GM13977 (cell line): ENCODE measurements at regions not wholly inside any gene's neighbourhood (a gene's known extent, or its start where the extent isn't known, plus 50 kb on each side); places are given as distances from the start of the nearest gene placed in this dataset.

Experiments
- DNase-seq: peaks from one replicate; pipeline ENCODE4 v3.0.0; 2012; ENCODE audit warnings: low spot score
- in situ Hi-C: fragments of 300-500 bp; cut with MboI; formaldehyde crosslinking; loops from one replicate; pipeline ENCODE4 v1.12.0; 2022; ENCODE audit warnings: low sequenced_read_pairs, low pct_unique_long_range_greater_than_20kb, mixed read lengths, inconsistent platforms; ENCODE audit not compliant: unreplicated experiment
- TF ChIP-seq, protein P1 (sequence below): IDR thresholded peaks from 2 replicates; pipeline ENCODE4 v1.5.1; 2012; ENCODE audit warnings: mild to moderate bottlenecking, control low read depth; ENCODE audit not compliant: insufficient read depth; ENCODE audit errors: extremely low read depth, missing control alignments

DNA sequence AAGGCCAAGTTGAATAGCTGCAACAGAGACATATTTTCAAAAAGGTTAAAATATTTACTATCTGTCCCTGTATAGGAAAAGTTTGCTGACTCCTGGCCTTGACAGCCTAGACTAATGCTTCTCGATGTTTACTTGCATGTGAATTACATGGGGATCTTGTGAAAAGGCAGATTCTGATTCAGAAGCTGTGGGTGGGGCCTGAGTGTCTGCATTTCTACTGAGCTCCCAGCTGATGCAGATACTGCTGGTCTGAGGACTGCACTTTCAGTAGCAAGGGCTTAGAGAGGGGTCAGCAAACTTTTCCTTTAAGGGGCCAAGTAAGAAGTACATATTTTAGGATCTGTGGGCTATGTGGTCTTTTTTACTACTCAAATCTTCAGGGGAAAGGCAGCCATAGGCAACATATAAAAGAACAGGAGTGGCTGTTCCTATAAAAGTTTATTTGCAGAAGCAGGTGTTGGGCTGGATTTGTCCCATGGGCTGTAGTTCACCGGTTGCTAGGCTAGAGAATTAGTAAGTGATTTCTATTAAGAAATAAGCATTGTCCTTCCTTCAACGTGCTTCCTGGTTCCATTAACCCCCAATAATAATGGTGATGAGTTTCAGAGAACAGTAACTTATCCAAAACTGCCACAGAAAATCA is 97.2 kb upstream of the PDE5A start:
- in situ Hi-C loops, result no loop called here
- DNase-seq, result no peak
- TF ChIP-seq, protein P1, sequence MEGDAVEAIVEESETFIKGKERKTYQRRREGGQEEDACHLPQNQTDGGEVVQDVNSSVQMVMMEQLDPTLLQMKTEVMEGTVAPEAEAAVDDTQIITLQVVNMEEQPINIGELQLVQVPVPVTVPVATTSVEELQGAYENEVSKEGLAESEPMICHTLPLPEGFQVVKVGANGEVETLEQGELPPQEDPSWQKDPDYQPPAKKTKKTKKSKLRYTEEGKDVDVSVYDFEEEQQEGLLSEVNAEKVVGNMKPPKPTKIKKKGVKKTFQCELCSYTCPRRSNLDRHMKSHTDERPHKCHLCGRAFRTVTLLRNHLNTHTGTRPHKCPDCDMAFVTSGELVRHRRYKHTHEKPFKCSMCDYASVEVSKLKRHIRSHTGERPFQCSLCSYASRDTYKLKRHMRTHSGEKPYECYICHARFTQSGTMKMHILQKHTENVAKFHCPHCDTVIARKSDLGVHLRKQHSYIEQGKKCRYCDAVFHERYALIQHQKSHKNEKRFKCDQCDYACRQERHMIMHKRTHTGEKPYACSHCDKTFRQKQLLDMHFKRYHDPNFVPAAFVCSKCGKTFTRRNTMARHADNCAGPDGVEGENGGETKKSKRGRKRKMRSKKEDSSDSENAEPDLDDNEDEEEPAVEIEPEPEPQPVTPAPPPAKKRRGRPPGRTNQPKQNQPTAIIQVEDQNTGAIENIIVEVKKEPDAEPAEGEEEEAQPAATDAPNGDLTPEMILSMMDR, result no peak

- TF ChIP-seq, protein P1, result no peak
- in situ Hi-C loops, result no loop called here
- DNase-seq, result no peak
Observed at GRCh38 chr4:119725011-119725410, 96.4 kb upstream of the PDE5A start.

DNA sequence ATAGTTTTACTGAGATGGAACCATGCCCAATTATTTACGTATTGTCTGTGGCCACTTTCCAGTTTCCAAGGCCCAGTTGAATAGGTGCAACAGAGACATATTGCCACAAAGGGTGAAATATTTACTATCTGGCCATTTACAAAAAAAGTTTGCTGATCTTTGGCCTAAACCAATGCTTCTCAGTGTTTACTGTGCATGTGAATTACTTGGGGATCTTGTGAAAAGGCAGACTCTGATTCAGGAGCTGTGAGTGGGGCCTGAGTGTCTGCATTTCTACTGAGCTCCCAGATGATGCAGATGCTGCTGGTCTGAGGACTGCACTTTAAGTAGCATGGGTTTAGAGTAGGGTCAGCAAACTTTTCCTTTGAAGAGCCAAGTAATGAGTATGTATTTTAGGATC is 94.1 kb upstream of the PDE5A start:
- TF ChIP-seq, protein P1, result no peak
- no peak for DNase-seq
- in situ Hi-C loops, result no loop called here

- in situ Hi-C loops, result no loop called here
- DNase-seq, result no peak
- TF ChIP-seq, protein P1, result no peak
Observed at GRCh38 chr4:119721878-119722277, 93.3 kb upstream of the PDE5A start.

DNA sequence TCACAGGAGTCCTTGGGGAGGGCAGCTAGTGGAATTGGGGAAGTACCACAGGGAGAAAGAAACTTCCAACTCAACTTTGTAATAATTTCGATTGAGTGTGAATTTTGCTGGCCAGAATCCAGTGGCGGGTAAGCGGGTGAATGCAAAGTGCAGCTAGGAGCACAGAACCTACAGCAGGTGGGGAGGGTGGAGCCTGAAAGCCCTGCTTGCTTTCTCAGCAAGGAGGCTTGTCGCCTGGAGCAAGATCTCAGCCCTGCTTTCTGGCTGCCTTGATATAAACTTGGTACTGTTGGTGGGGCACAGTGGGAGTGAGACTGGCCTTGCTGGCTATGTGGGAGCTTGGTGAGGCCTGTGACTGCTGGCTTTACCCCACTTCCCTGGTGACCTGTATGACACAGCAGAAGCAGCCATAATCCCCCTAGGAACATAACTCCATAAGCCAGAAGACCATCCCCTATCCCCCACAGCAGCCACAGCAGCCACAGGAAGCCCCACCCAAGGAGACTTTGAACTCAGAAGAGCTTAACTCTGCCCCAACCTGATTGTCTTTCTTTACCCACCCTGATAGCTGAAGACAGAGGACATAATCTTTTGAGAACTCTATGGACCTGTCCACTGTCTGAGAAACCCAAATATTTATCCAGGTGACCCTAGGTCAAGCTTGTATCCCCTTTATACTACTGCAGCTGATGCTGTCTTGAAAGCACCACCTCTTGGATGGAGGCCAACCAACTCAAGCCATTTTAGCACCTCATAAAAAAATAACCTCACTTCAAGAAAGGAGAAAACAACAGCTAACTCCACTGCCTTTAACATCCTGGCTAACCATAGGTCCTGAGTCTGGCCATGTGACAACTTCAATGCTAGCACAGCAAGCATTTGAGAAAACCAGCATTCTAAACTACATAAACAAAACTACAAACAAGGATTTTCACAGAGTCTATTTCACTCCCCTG is 87.2 kb upstream of the PDE5A start:
- no peak for DNase-seq
- TF ChIP-seq, protein P1, result no peak
- in situ Hi-C loops, result no loop called here

- in situ Hi-C loops, result no loop called here
- TF ChIP-seq, protein P1, result no peak
- no peak for DNase-seq
Observed at GRCh38 chr4:119709418-119709817, 80.8 kb upstream of the PDE5A start.
